H9 (cell line): ENCODE measurements at regions not wholly inside any gene's neighbourhood (a gene's known extent, or its start where the extent isn't known, plus 50 kb on each side); places are given as distances from the start of the nearest gene placed in this dataset.

Source experiments
- DNase-seq: peaks from one replicate; pipeline ENCODE4 v3.0.0-alpha.2; 2017
- H2AFZ ChIP-seq: one replicate; pipeline ENCODE4 v1.6.1; 2013; ENCODE audit warnings: mild to moderate bottlenecking, low read length, control low read depth, moderate library complexity
- H2AK5ac ChIP-seq: 2 replicates; pipeline ENCODE4 v1.6.1; 2013; ENCODE audit warnings: low read length, control low read depth, mixed read lengths; ENCODE audit not compliant: insufficient read length
- H2BK120ac ChIP-seq: one replicate; pipeline ENCODE4 v1.6.1; 2013; ENCODE audit warnings: low read depth, mild to moderate bottlenecking, low read length, control low read depth, inconsistent platforms; ENCODE audit not compliant: poor library complexity, severe bottlenecking
- H2BK12ac ChIP-seq: 2 replicates; pipeline ENCODE4 v1.6.1; 2013; ENCODE audit warnings: low read length, control low read depth, mixed read lengths, low read depth; ENCODE audit not compliant: insufficient read length
- H2BK15ac ChIP-seq: 2 replicates; pipeline ENCODE4 v1.6.1; 2013; ENCODE audit warnings: low read depth, low read length, control low read depth
- H2BK20ac ChIP-seq: one replicate; pipeline ENCODE4 v1.6.1; 2013; ENCODE audit warnings: low read depth, mild to moderate bottlenecking, low read length, control low read depth, inconsistent platforms; ENCODE audit not compliant: poor library complexity, severe bottlenecking
- H2BK5ac ChIP-seq: 2 replicates; pipeline ENCODE4 v1.6.1; 2013; ENCODE audit warnings: low read length, control low read depth, mixed read lengths; ENCODE audit not compliant: insufficient read length
- H3K14ac ChIP-seq: 2 replicates; pipeline ENCODE4 v1.6.1; 2013; ENCODE audit warnings: low read length, control low read depth; ENCODE audit not compliant: insufficient read depth
- H3K18ac ChIP-seq: 2 replicates; pipeline ENCODE4 v1.6.1; 2013; ENCODE audit warnings: low read depth, mild to moderate bottlenecking, mixed read lengths, low read length, control low read depth; ENCODE audit not compliant: insufficient read length
- H3K23ac ChIP-seq: 2 replicates; pipeline ENCODE4 v1.6.1; 2013; ENCODE audit warnings: low read length, control low read depth, mixed read lengths, low read depth; ENCODE audit not compliant: insufficient read length
- H3K23me2 ChIP-seq: 2 replicates; pipeline ENCODE4 v1.6.1; 2013; ENCODE audit warnings: low read depth, mild to moderate bottlenecking, mixed read lengths, low read length, control low read depth; ENCODE audit not compliant: insufficient read length, poor library complexity, severe bottlenecking
- H3K27ac ChIP-seq: 2 replicates; pipeline ENCODE4 v1.5.1; 2013; ENCODE audit warnings: low read length, control low read depth, mixed read lengths, low read depth; ENCODE audit not compliant: insufficient read length
- H3K27me3 ChIP-seq: 2 replicates; pipeline ENCODE4 v1.6.1; 2013; ENCODE audit warnings: low read length, control low read depth, inconsistent platforms; ENCODE audit not compliant: insufficient read depth
- H3K4ac ChIP-seq: 2 replicates; pipeline ENCODE4 v1.6.1; 2013; ENCODE audit warnings: low read depth, mild to moderate bottlenecking, control low read depth, inconsistent platforms, low read length, moderate library complexity
- H3K4me1 ChIP-seq: 2 replicates; pipeline ENCODE4 v1.6.1; 2013; ENCODE audit warnings: low read length, control low read depth, inconsistent platforms; ENCODE audit not compliant: insufficient read depth
- H3K4me2 ChIP-seq: 2 replicates; pipeline ENCODE4 v1.6.1; 2013; ENCODE audit warnings: low read length, control low read depth, mixed read lengths; ENCODE audit not compliant: insufficient read length, insufficient read depth
- H3K56ac ChIP-seq: 2 replicates; pipeline ENCODE4 v1.6.1; 2013; ENCODE audit warnings: low read depth, mild to moderate bottlenecking, mixed read lengths, low read length, control low read depth; ENCODE audit not compliant: insufficient read length
- H3K79me1 ChIP-seq: 2 replicates; pipeline ENCODE4 v1.6.1; 2013; ENCODE audit warnings: low read depth, mild to moderate bottlenecking, moderate library complexity, low read length, control low read depth, inconsistent platforms; ENCODE audit not compliant: insufficient read depth, poor library complexity, severe bottlenecking
- H3K79me2 ChIP-seq: 2 replicates; pipeline ENCODE4 v1.6.1; 2013; ENCODE audit warnings: low read length, control low read depth, inconsistent platforms; ENCODE audit not compliant: insufficient read depth
- H3K9ac ChIP-seq: 2 replicates; pipeline ENCODE4 v1.6.1; 2013; ENCODE audit warnings: low read length, control low read depth, mixed read lengths; ENCODE audit not compliant: insufficient read length; ENCODE audit errors: extremely low read depth
- H3K9me3 ChIP-seq: one replicate; pipeline ENCODE4 v1.6.1; 2013; ENCODE audit warnings: low read depth, low read length, inconsistent platforms; ENCODE audit not compliant: control insufficient read depth
- H3T11ph ChIP-seq: one replicate; pipeline ENCODE4 v1.6.1; 2013; ENCODE audit warnings: mild to moderate bottlenecking, low read length, control low read depth, inconsistent platforms
- H4K20me1 ChIP-seq: one replicate; pipeline ENCODE4 v1.6.1; 2013; ENCODE audit not compliant: control insufficient read depth, insufficient read length, insufficient read depth
- H4K5ac ChIP-seq: 2 replicates; pipeline ENCODE4 v1.6.1; 2013; ENCODE audit warnings: low read depth, mild to moderate bottlenecking, mixed read lengths, low read length, control low read depth; ENCODE audit not compliant: insufficient read length
- H4K8ac ChIP-seq: replicated peaks from 2 replicates; pipeline ENCODE4 v1.6.1; 2013; ENCODE audit warnings: low read length, control low read depth, mixed read lengths, low read depth; ENCODE audit not compliant: insufficient read length
- H4K91ac ChIP-seq: 2 replicates; pipeline ENCODE4 v1.6.1; 2013; ENCODE audit warnings: low read depth, mild to moderate bottlenecking, moderate library complexity, mixed read lengths, low read length, control low read depth; ENCODE audit not compliant: insufficient read length
- H3K27ac Mint-ChIP-seq, 3 experiments: 2 replicates in 2 of 3; 3 replicates in 1 of 3; pipeline ENCODE4 v1.8.0; 2020 to 2021; ENCODE audit warnings: mixed read lengths in 3 of 3, mild to moderate bottlenecking in 1 of 3, moderate library complexity in 1 of 3
- H3K27me3 Mint-ChIP-seq: 2 replicates; pipeline ENCODE4 v1.8.0; 2021; ENCODE audit warnings: low read depth, mild to moderate bottlenecking, moderate library complexity, mixed read lengths
- H3K36me3 Mint-ChIP-seq, 3 experiments: 2 replicates in 2 of 3; 3 replicates in 1 of 3; pipeline ENCODE4 v1.8.0; 2020 to 2021; ENCODE audit warnings: low read depth in 3 of 3, mixed read lengths in 3 of 3; ENCODE audit not compliant: insufficient read depth in 1 of 3
- H3K4me1 Mint-ChIP-seq, 2 experiments: 2 replicates each; pipeline ENCODE4 v1.8.0; 2020; ENCODE audit warnings: mixed read lengths in 2 of 2
- H3K4me3 Mint-ChIP-seq, 2 experiments: 2 replicates in 1 of 2; 3 replicates in 1 of 2; pipeline ENCODE4 v1.8.0; 2020 to 2021; ENCODE audit warnings: mild to moderate bottlenecking in 2 of 2, mixed read lengths in 2 of 2, moderate library complexity in 1 of 2
- H3K9me3 Mint-ChIP-seq, 2 experiments: 2 replicates in 1 of 2; 3 replicates in 1 of 2; pipeline ENCODE4 v1.8.0; 2020; ENCODE audit warnings: mild to moderate bottlenecking in 2 of 2, mixed read lengths in 2 of 2, moderate library complexity in 1 of 2
- CTCF ChIP-seq: fragments of 200-600 bp; sonication (generic); conservative IDR thresholded peaks from 3 replicates; pipeline ENCODE4 v1.8.0; 2021; ENCODE audit warnings: antibody characterized with exemption, mild to moderate bottlenecking
- WGBS: extraction: QIAGEN DNeasy Blood & Tissue Kit; methylation state at CpG from one replicate; pipeline ENCODE4 v1.1.7; 2013; ENCODE audit warnings: missing lambda C conversion rate, low lambda C conversion rate, mixed read lengths; ENCODE audit not compliant: insufficient read length; ENCODE audit errors: extremely low coverage; 5-methylcytosine and 5-hydroxymethylcytosine counted together

GRCh38 chr5:69038539-69038938 is 55.3 kb upstream of the SLC30A5 start:
- no peak overlapping the region for H3K23ac ChIP-seq
- no peaks in the 10 kb centered on the region for H3K36me3 Mint-ChIP-seq
- H3K4me1 ChIP-seq: no peaks in the 10 kb centered on the region
- no peak overlapping the region for H3K9ac ChIP-seq
- peaks cover 0 to 6% of the 10 kb centered on the region in 2 experiments; a peak in 2 of 5 replicates for H3K9me3 Mint-ChIP-seq
- WGBS: no CpG with 5 or more reads among the region's 8 CpGs
- H3K4me1 Mint-ChIP-seq: peaks cover 0 to 2% of the 10 kb centered on the region in 2 experiments; a peak in 1 of 4 replicates
- H3K9me3 ChIP-seq: no peaks in the 10 kb centered on the region
- no peaks in the 10 kb centered on the region for H3K27me3 Mint-ChIP-seq
- no peaks in the 10 kb centered on the region for H3K79me1 ChIP-seq
- H4K91ac ChIP-seq: no peak overlapping the region
- no peaks in the 10 kb centered on the region for H4K20me1 ChIP-seq
- H2BK15ac ChIP-seq: no peak overlapping the region
- H3K27ac ChIP-seq: no peak overlapping the region
- H3K14ac ChIP-seq: no peak overlapping the region
- no peak overlapping the region for H2AFZ ChIP-seq
- H3K4me2 ChIP-seq: no peak overlapping the region
- no peak overlapping the region for H3K4me3 Mint-ChIP-seq
- no peak overlapping the region for H3K56ac ChIP-seq
- H4K8ac ChIP-seq: no peak overlapping the region
- H3K27me3 ChIP-seq: no peaks in the 10 kb centered on the region
- no peak overlapping the region for H4K5ac ChIP-seq
- no peak overlapping the region for H2BK5ac ChIP-seq
- H2BK120ac ChIP-seq: no peak overlapping the region
- H3T11ph ChIP-seq: no peak overlapping the region
- no peak overlapping the region for H3K27ac Mint-ChIP-seq
- no peak for TF ChIP-seq CTCF
- H2AK5ac ChIP-seq: no peak overlapping the region
- DNase-seq: no peak
- no peak overlapping the region for H2BK20ac ChIP-seq
- H3K4ac ChIP-seq: no peak overlapping the region
- no peaks in the 10 kb centered on the region for H3K79me2 ChIP-seq
- no peaks in the 10 kb centered on the region for H3K23me2 ChIP-seq
- no peak overlapping the region for H2BK12ac ChIP-seq
- H3K18ac ChIP-seq: no peak overlapping the region
